Upper lobe of left lung (tissue), 4 donors: ENCODE measurements at regions not wholly inside any gene's neighbourhood (a gene's known extent, or its start where the extent isn't known, plus 50 kb on each side); places are given as distances from the start of the nearest gene placed in this dataset.

Source experiments
- CTCF ChIP-seq, 6 experiments: fragments of 450-650 bp in 4 of 6; fragments of 200-600 bp in 2 of 6; sonication (generic) in 2 of 6; IDR thresholded peaks; one replicate each; pipeline ENCODE4 v1.5.1; 2016 to 2019; ENCODE audit warnings: antibody characterized with exemption in 6 of 6
- POLR2A ChIP-seq, 4 donors: fragments of 450-650 bp; IDR thresholded peaks; one replicate each; pipeline ENCODE4 v1.5.1; 2016 to 2017; ENCODE audit warnings: antibody characterized with exemption in 4 of 4, mild to moderate bottlenecking in 2 of 4
- POLR2AphosphoS5 ChIP-seq, 2 donors: sonication (generic); formaldehyde crosslinking; IDR thresholded peaks; one replicate each; pipeline ENCODE4 v1.5.1; 2017; ENCODE audit warnings: antibody characterized with exemption in 2 of 2

GRCh38 chr2:7703543-7704144, 786.4 kb downstream of the RNF144A start:
- TF ChIP-seq CTCF (IDR thresholded peaks at IDR 0.05) (no peak), POLR2AphosphoS5 (IDR thresholded peaks at IDR 0.05) (no peak), POLR2A (IDR thresholded peaks at IDR 0.05) (no peak)
